Smooth muscle cell (in vitro differentiated cells): ENCODE measurements at regions not wholly inside any gene's neighbourhood (a gene's known extent, or its start where the extent isn't known, plus 50 kb on each side); places are given as distances from the start of the nearest gene placed in this dataset.

Experiments used
- DNase-seq: peaks from one replicate; lab custom pipeline; 2025; ENCODE audit not compliant: unreplicated experiment; lab: John Stamatoyannopoulos, UW
- H2AFZ ChIP-seq: fragments of 200-600 bp; sonication (generic); 2 replicates; pipeline ENCODE4 v1.6.0; 2016; ENCODE audit warnings: antibody characterized with exemption, low read depth, mild to moderate bottlenecking
- H3F3A ChIP-seq: fragments of 200-600 bp; sonication (generic); 2 replicates; pipeline ENCODE4 v1.6.0; 2017; ENCODE audit warnings: antibody characterized with exemption, low read depth
- H3K27ac ChIP-seq: fragments of 200-600 bp; sonication (generic); 2 replicates; pipeline ENCODE4 v1.5.1; 2016; ENCODE audit warnings: low read depth, mild to moderate bottlenecking
- H3K27me3 ChIP-seq: fragments of 200-600 bp; sonication (generic); 2 replicates; pipeline ENCODE4 v1.6.1; 2016; ENCODE audit warnings: low read depth, mild to moderate bottlenecking
- H3K36me3 ChIP-seq: fragments of 200-600 bp; sonication (generic); 2 replicates; pipeline ENCODE4 v1.5.1; 2016; ENCODE audit warnings: low read depth
- H3K4me1 ChIP-seq: fragments of 200-600 bp; sonication (generic); 2 replicates; pipeline ENCODE4 v1.5.1; 2016; ENCODE audit warnings: low read depth
- H3K4me2 ChIP-seq: fragments of 200-600 bp; sonication (generic); 2 replicates; pipeline ENCODE4 v1.6.0; 2016; ENCODE audit warnings: mild to moderate bottlenecking
- H3K4me3 ChIP-seq: fragments of 200-600 bp; sonication (generic); 2 replicates; pipeline ENCODE4 v1.5.1; 2016; ENCODE audit warnings: mild to moderate bottlenecking
- H3K79me2 ChIP-seq: fragments of 200-600 bp; sonication (generic); 2 replicates; pipeline ENCODE4 v1.6.0; 2016; ENCODE audit warnings: low read depth, mild to moderate bottlenecking
- H3K9ac ChIP-seq: fragments of 200-600 bp; sonication (generic); 2 replicates; pipeline ENCODE4 v1.6.0; 2016; ENCODE audit warnings: low read depth
- H3K9me3 ChIP-seq: fragments of 200-600 bp; sonication (generic); replicated peaks from 2 replicates; pipeline ENCODE4 v1.5.1; 2016; ENCODE audit warnings: low read depth
- H4K20me1 ChIP-seq: fragments of 200-600 bp; sonication (generic); 2 replicates; pipeline ENCODE4 v1.6.0; 2016; ENCODE audit warnings: low read depth
- WGBS: methylation state at CpG from one replicate; pipeline ENCODE4 v1.1.7; 2016; ENCODE audit warnings: low lambda C conversion rate; 5-methylcytosine and 5-hydroxymethylcytosine counted together
- TF ChIP-seq, protein P1 (sequence below): fragments of 200-600 bp; sonication (generic); IDR thresholded peaks from 2 replicates; pipeline ENCODE4 v1.5.1; 2017; ENCODE audit warnings: borderline replicate concordance, mild to moderate bottlenecking, antibody characterized with exemption; ENCODE audit not compliant: insufficient read depth, poor library complexity, severe bottlenecking

DNA sequence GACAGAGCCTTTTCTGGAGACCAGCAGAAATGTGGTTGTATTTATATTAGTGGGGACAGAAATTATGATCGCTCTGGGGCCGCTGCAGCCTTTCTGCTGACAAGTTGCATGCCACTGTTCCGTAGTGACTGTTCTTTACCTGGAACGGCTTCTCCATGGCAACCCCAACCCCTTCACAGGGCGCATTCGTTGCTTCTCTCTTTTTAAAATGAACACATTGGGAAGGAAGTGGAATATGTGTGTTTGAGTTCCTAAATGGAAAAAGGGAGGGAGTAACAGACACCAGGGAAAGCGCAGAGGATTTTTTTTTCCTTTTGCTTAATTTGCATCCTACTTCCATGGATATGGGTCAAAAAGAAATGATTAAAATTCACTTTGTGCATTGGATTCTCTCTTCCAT is 482.0 kb upstream of the SUCLG2 start:
- no peaks in the 10 kb centered on the region for H3K79me2 ChIP-seq
- H3K4me1 ChIP-seq = no peaks in the 10 kb centered on the region
- H3K9me3 ChIP-seq = no peaks in the 10 kb centered on the region
- H3K36me3 ChIP-seq = no peaks in the 10 kb centered on the region
- H2AFZ ChIP-seq = no peak overlapping the region
- TF ChIP-seq, protein P1, sequence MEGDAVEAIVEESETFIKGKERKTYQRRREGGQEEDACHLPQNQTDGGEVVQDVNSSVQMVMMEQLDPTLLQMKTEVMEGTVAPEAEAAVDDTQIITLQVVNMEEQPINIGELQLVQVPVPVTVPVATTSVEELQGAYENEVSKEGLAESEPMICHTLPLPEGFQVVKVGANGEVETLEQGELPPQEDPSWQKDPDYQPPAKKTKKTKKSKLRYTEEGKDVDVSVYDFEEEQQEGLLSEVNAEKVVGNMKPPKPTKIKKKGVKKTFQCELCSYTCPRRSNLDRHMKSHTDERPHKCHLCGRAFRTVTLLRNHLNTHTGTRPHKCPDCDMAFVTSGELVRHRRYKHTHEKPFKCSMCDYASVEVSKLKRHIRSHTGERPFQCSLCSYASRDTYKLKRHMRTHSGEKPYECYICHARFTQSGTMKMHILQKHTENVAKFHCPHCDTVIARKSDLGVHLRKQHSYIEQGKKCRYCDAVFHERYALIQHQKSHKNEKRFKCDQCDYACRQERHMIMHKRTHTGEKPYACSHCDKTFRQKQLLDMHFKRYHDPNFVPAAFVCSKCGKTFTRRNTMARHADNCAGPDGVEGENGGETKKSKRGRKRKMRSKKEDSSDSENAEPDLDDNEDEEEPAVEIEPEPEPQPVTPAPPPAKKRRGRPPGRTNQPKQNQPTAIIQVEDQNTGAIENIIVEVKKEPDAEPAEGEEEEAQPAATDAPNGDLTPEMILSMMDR = no peak
- no peak overlapping the region for H3K27ac ChIP-seq
- no peaks in the 10 kb centered on the region for H4K20me1 ChIP-seq
- no peak for DNase-seq
- no peak overlapping the region for H3K9ac ChIP-seq
- no peaks in the 10 kb centered on the region for H3K27me3 ChIP-seq
- no peaks in the 10 kb centered on the region for H3F3A ChIP-seq
- WGBS = 78% methylated on average over 7 of the region's 7 CpGs
- H3K4me2 ChIP-seq = no peak overlapping the region
- H3K4me3 ChIP-seq = no peak overlapping the region

DNA sequence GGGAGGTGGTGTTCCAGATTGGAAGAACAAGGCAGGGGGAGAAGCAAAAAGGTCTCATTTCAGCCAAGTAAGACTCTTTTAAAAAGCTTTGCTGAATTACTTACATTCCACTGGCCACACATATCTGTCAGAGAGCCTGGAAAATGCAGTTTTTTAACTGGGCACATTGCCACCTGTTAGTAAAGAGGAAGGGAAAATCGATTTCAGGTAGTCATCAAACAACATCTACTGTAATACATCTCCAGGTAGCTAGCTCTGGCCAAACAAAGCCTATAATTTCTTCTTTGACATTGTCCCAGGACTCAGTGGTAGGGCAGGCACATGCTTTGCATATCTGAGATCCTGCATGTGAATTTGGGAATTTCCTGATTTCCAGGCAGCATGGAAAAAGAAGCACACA is 480.7 kb upstream of the SUCLG2 start:
- H3K4me1 ChIP-seq = no peaks in the 10 kb centered on the region
- 75% methylated on average over 1 of the region's 1 CpG for WGBS
- no peak overlapping the region for H3K9ac ChIP-seq
- H3F3A ChIP-seq = no peaks in the 10 kb centered on the region
- H3K79me2 ChIP-seq = no peaks in the 10 kb centered on the region
- no peaks in the 10 kb centered on the region for H3K27me3 ChIP-seq
- no peak overlapping the region for H2AFZ ChIP-seq
- H4K20me1 ChIP-seq = no peaks in the 10 kb centered on the region
- H3K9me3 ChIP-seq = no peaks in the 10 kb centered on the region
- TF ChIP-seq, protein P1 = no peak
- no peaks in the 10 kb centered on the region for H3K36me3 ChIP-seq
- no peak overlapping the region for H3K27ac ChIP-seq
- no peak overlapping the region for H3K4me3 ChIP-seq
- no peak overlapping the region for H3K4me2 ChIP-seq
- DNase-seq = no peak

DNA sequence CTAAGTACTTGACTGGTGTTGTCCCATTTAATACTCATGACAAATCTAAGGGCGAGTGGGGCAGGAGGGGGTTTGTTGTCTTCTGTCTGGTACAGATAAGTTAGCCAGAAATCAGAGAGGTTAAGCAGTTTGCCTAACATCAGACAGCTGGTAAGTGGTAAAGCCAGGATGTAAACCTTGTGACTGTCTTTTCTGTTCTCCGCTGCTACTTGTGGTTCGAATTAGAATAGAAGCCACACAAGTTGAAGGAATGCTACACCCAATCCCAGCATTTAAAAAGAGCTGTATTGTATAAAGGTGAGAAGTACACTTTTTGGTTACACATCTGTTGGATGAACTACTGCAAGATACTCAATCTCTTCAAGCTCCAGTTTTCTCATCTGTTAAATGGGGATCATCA is 474.7 kb upstream of the SUCLG2 start:
- Histone ChIP-seq H3K4me1 (no peaks in the 10 kb centered on the region), H2AFZ (no peak overlapping the region), H3K9ac (no peak overlapping the region), H3K4me3 (no peak overlapping the region), H3K9me3 (no peaks in the 10 kb centered on the region), H4K20me1 (no peaks in the 10 kb centered on the region), H3K27me3 (no peaks in the 10 kb centered on the region), H3K27ac (no peak overlapping the region), H3F3A (no peaks in the 10 kb centered on the region), H3K36me3 (no peaks in the 10 kb centered on the region), H3K79me2 (no peaks in the 10 kb centered on the region), H3K4me2 (no peak overlapping the region)
- DNase-seq = no peak
- 87% methylated on average over 3 of the region's 3 CpGs for WGBS
- TF ChIP-seq, protein P1 = no peak

DNA sequence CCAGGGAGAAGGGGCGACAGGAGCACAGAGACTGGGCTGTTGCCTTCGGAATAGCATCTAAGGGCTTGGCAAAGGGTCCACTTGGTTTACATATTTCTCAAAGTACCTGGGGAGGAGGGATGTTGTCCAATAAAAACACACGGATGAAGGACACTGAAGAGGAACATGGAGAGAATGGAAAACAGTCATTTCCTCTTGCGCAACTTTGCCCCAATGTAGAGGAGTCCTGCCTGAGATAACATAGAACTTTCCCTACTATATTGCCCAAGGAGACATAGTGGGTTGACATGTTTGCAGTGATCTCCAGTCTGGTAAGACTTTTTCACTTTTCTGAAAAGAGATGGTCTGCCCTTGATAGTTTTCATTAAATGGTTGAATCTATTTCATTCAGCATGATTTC is 468.8 kb upstream of the SUCLG2 start:
- WGBS = 94% methylated on average over 4 of the region's 4 CpGs
- H3K4me2 ChIP-seq = no peak overlapping the region
- no peaks in the 10 kb centered on the region for H4K20me1 ChIP-seq
- H2AFZ ChIP-seq = no peak overlapping the region
- H3K9ac ChIP-seq = no peak overlapping the region
- no peaks in the 10 kb centered on the region for H3K4me1 ChIP-seq
- no peak overlapping the region for H3K4me3 ChIP-seq
- H3K36me3 ChIP-seq = no peaks in the 10 kb centered on the region
- no peak overlapping the region for H3K27ac ChIP-seq
- no peaks in the 10 kb centered on the region for H3K9me3 ChIP-seq
- H3K27me3 ChIP-seq = no peaks in the 10 kb centered on the region
- no peaks in the 10 kb centered on the region for H3K79me2 ChIP-seq
- no peaks in the 10 kb centered on the region for H3F3A ChIP-seq
- no peak for DNase-seq
- TF ChIP-seq, protein P1 = no peak
